GM21390 (cell line): ENCODE measurements at regions not wholly inside any gene's neighbourhood (a gene's known extent, or its start where the extent isn't known, plus 50 kb on each side); places are given as distances from the start of the nearest gene placed in this dataset.

ENCODE experiments used
- ATAC-seq: cut with Tn5 transposase; IDR thresholded peaks from one replicate; pipeline ENCODE4 v1.9.1; 2021; ENCODE audit not compliant: unreplicated experiment

GRCh38 chr10:10432296-10433035 lies 585.2 kb upstream of the CELF2 start:
- no peak for ATAC-seq

DNA sequence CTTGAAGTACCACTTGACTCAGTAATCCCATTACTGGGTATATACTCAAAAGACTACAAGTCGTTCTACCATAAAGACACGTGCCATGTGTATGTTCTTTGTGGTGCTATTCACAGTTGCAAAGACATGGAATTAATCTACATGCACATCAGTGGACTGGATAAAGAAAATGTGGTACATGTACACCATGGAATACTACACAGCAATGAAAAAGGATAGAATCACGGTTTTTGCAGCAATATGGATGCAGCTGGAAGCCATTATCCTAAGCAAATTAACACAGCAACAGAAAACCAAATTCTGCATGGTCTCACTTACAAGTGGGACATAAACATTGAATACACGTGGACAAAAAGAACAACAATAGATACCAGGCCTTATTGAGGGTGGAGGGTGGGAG lies 583.4 kb upstream of the CELF2 start:
- no peak for ATAC-seq

DNA sequence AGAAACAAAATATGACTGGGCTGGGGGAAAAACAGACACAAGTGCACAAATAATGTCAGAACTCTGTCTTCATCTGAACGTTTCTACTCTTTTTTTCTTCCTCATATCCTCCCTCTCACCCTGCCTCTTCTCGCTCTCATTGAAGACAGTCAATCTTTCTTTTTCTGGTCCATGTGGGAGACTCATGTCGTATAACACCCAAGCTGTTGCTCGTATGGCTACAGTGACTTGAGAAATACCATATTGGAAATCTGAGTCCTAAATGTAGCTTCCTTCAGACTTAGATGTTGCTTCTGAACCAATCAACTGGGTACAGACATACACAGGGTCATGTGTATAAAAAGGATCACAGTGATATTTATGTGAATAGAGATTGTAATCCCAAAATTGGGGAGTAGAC lies 579.8 kb upstream of the CELF2 start:
- ATAC-seq = no peak

- no peak for ATAC-seq
Observed at GRCh38 chr10:10438335-10439100, 579.2 kb upstream of the CELF2 start.

DNA sequence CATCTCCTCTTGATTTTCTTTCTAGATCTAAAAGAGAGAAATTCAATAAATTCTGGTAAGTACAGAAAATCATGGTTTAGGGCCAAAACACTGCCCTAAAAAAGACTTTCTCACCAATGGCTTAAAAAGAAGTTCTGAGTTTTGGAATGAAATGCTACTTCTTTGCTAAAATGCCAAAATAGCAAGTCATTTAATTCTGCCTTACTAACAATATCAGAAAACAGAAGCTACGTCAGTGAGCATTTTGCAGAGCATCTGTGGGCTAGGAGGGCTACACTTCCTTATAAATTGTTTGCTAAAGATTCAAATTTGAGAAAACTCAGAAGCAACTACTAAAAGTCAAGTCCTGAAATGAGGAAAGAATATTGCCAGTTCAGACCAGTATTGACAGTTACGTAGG lies 560.8 kb upstream of the CELF2 start:
- no peak for ATAC-seq

DNA sequence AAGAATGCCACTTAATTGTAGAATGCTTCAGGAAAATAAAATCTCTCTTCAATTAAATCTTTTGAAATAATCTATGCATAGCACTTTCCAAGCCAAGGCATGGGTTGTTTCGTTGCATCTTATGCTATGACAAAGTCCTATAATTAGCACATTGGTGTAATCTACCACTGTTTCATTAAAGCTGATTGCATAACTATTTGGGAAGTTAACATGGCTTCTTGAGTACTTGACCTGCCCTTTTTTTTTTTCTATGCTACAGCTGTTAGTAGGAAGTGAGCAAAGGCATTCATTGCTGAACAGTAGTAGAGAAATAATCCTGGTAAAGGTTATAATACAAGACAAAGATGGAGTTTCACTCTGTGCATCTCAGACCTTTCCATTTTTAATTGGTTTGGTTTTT lies 557.2 kb upstream of the CELF2 start:
- ATAC-seq = no peak

DNA sequence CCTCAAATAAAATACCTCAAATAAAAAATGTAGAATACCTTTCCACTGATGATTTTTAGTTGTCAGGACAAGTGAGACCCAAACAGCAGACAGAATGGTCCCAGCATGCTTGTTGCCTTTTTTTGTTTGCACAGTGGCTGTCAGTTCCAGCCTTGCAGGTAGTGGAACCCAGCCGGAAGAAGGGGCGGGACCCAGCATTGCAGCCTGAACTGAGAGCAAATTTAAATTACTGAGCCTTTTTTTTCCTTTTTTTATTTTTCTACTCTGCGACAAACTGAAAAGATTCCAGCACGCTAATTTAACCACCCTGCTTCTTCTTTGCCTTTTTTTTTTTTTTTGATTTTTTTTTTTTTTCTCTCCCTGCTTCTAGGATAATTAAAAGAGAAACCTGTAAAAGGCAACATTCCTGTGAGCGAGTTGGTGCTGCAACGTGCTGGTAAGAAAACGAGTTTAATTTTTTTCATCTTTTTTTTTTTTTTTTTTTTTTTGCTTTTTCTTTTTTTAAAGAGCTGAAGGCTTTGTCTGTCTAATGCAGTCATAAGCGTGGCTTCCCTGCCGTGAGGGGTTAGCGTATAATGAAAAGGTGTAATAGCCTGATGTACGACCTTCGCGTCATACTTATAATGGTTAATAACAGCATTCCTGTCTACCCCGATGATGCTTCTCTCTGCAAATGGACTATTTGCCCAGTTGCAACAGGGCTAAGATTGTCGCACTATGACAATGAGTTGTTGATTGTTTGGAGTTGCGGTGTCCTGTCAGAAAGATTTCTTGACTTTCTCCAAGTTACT lies 555.3 kb upstream of the CELF2 start:
- no peak for ATAC-seq

GRCh38 chr10:10471758-10472157 lies 545.9 kb upstream of the CELF2 start:
- ATAC-seq = no peak

DNA sequence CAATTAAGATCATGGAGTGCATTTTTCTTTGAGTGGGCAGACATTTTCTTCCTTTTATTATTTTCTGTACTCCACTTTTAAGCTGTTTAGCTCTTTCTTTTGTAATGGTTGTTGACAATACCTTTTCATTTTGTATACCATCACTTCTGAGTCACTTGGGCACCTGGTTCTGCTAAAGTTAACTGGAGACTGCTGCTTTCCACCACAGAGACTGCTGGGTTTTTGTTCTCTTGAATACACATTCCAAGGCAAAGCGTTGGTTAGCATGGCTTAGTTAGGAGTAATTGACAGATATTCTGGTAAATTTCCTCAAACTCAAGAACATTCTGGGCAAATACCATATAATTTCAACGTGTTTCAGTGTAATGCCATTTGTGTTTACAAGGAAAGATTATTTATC lies 541.9 kb upstream of the CELF2 start:
- no peak for ATAC-seq

GRCh38 chr10:10477844-10478243 lies 539.8 kb upstream of the CELF2 start:
- no peak for ATAC-seq

- no peak for ATAC-seq
Observed at GRCh38 chr10:10479465-10479864, 538.2 kb upstream of the CELF2 start.

- no peak for ATAC-seq
Observed at GRCh38 chr10:10482613-10483012, 535.1 kb upstream of the CELF2 start.

DNA sequence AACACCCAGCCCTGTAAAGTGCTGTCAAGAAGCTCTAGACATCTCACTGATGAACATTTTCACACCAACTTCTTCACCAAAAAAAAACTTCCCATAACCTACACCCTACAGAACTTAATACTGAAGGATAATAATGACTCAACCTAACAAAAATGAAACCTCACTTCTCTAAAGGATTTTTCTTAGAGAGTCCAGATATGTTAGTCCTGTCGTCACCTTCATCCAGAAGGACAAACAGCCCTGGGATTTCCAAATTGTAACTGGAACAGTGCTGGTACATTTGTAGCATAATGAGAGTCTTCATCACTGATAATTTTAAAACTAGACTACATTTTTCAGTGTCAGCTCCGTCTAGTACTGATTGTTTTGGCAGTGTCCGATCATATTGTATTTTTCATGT lies 528.6 kb upstream of the CELF2 start:
- no peak for ATAC-seq

DNA sequence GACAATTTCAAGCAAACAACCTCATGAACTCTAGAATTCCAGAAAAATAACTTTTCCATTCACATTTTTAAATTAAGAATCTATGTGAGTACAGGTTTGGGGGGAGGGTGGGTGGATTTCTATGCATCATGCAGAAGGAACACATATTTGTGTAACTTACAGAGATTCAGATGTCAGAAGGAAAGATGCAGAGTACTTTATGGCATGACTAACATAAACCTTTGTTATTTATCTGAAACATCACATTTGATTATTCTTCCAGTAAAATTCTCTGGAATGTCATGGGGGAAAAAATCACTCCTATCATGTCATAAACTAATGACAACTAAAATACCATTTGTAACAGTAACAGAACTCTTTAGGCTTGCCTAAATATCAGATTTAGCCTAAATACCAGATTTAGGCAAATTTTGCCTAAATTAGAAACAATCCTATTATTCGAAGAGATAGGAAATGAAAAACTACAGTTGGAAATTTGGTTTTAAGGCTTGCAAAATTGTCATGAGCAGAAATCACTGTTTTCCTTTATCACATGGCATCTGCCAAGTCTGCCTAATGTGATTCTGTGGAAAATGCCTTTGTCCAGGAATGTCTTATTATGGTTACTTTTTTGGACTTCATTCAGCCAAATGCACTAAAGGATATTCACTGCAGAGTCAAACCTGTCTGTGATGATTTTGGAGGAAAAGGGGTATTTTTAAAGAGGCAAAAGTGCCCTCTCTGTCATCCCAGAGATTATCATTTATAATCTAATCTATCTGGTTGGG lies 527.7 kb upstream of the CELF2 start:
- no peak for ATAC-seq

DNA sequence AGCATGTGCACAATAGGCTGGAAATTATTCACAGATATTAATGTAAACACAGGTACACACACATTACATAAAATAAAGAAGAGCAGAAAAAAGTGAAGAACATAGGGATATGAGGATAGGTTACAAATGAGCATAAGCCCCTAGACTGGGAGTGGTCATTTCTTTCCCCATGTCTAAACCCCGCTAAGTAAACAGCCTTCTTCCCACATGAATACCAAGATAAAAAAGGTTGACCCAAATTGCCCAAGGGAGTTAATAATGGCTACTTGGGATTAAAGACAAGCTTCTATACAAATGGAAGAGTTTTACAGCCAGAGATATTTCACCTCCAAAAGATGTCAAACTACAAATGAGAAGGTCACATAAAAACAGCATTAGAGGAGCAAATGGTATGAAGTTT lies 527.1 kb upstream of the CELF2 start:
- ATAC-seq = no peak

GRCh38 chr10:10492420-10492819 lies 525.3 kb upstream of the CELF2 start:
- ATAC-seq = no peak

DNA sequence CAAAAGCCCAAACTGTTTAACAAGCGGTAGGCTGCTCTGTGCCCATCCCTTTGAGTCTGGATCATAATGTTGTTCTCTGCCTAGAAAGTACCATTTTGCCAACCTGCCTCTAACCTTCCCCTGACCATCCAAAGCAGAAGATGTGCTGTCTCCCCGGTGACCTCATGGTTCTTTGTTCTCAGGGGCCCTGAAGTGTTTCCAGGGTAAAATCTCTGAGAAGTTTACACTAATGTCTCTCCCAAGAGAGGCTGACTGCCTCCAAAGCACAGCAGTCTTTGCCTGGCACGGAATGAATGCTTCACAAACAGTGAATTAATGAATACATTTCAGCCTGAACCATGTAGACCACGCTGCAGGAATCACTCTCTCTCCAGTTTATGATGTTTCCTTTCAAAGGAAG lies 523.8 kb upstream of the CELF2 start:
- ATAC-seq = no peak

- ATAC-seq = no peak
Observed at GRCh38 chr10:10497245-10497644, 520.4 kb upstream of the CELF2 start.

- no peak for ATAC-seq
Observed at GRCh38 chr10:10498781-10499180, 518.9 kb upstream of the CELF2 start.

DNA sequence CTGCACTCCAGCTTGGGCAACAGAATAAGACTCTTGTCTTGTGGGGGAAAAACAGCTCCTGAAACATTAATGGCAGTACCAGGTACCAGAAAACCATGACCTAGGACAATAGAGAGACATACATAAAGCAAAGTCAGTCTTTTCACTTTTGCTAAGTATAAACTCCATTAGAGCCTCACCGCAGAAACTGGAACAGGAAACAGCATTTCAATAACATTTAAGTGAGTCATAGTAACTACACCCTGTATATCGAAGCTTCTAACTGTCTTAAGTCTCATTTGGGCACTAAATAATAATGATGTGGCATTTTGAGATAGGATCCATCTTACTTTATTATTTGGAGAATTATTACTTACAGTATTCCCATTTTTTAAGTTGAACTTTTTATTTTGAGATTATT lies 517.8 kb upstream of the CELF2 start:
- no peak for ATAC-seq

DNA sequence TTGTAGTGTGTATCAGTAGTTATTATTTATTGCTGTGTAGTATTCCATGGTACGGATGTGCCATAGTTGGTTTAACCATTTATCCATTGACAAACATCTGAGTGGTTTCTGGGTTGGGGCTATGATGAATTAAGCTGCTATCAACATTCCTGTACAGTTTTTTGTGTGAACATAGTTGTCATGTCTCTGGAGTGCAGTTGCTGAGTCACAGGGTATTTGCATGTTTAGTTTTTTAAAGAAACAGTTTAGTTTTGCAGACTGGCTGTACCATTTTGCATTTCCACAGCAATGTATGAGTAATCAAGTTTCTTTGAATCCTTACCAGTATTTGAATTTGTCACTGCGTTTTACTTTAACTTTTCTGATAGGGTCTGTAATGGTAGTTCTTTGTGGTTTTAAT lies 516.7 kb upstream of the CELF2 start:
- ATAC-seq = no peak
